Heart right ventricle (tissue), 16 donors: ENCODE measurements at regions not wholly inside any gene's neighbourhood (a gene's known extent, or its start where the extent isn't known, plus 50 kb on each side); places are given as distances from the start of the nearest gene placed in this dataset.

ENCODE experiments used
- ATAC-seq, 8 donors: fragments of 200-7000 bp; cut with Tn5 transposase; one replicate each; pipeline ENCODE4 v1.9.1; 2020; ENCODE audit warnings: mild to moderate bottlenecking in 8 of 8, moderate library complexity in 8 of 8, moderate number of reproducible peaks in 1 of 8
- DNase-seq, 2 donors: peaks; one replicate each; pipeline ENCODE4 v3.0.0-alpha.2; 2020
- H3K27ac ChIP-seq, 10 donors: fragments of 200-600 bp; sonication (generic) in 2 of 10; one replicate each; pipeline versions ENCODE4 v1.5.0 to v1.8.0; 2020 to 2022; ENCODE audit warnings: mild to moderate bottlenecking in 3 of 10
- H3K27me3 ChIP-seq, 7 donors: fragments of 200-600 bp; one replicate each; pipeline ENCODE4 v1.8.0; 2021 to 2022; ENCODE audit warnings: mild to moderate bottlenecking in 2 of 7
- H3K36me3 ChIP-seq, 9 donors: fragments of 200-600 bp; sonication (generic) in 1 of 9; one replicate each; pipeline versions ENCODE4 v1.5.0 to v1.8.0; 2020 to 2022; ENCODE audit warnings: mild to moderate bottlenecking in 2 of 9
- H3K4me1 ChIP-seq, 9 donors: fragments of 200-600 bp; sonication (generic) in 1 of 9; one replicate each; pipeline versions ENCODE4 v1.5.0 to v1.8.0; 2020 to 2022; ENCODE audit warnings: mild to moderate bottlenecking in 4 of 9
- H3K4me3 ChIP-seq, 10 donors: fragments of 200-600 bp; sonication (generic) in 2 of 10; one replicate each; pipeline versions ENCODE4 v1.5.0 to v1.8.0; 2020 to 2022; ENCODE audit warnings: mild to moderate bottlenecking in 7 of 10, moderate library complexity in 2 of 10
- H3K9me3 ChIP-seq, 11 donors: fragments of 200-600 bp in 10 of 11; sonication (generic) in 2 of 11; one replicate each; pipeline versions ENCODE4 v1.5.0 to v1.8.0; 2013 to 2022; ENCODE audit warnings: mild to moderate bottlenecking in 2 of 11, control low read depth in 1 of 11, moderate library complexity in 1 of 11
- WGBS, 2 donors: extraction: QIAGEN DNeasy Blood & Tissue Kit; methylation state at CpG; one replicate each; pipeline ENCODE4 v1.1.7; 2013; ENCODE audit warnings: inconsistent platforms in 1 of 2; 5-methylcytosine and 5-hydroxymethylcytosine counted together
- intact Hi-C, 10 donors: fragments of 100-400 bp; cut with DNase I; formaldehyde crosslinking; loops; one replicate each; pipeline versions ENCODE4 v1.11.1 to v1.14.2; 2022
- TF ChIP-seq, protein P1 (sequence below), 9 donors: fragments of 200-600 bp; sonication (generic) in 2 of 9; IDR thresholded peaks; one replicate each; pipeline versions ENCODE4 v1.5.0 to v1.8.0; 2021 to 2022; ENCODE audit warnings: antibody characterized with exemption in 9 of 9, mild to moderate bottlenecking in 5 of 9, moderate library complexity in 1 of 9
- donor health status: Arrhythmogenic right ventricular cardiomyopathy.
- donor health status: ischemic (EF 13 %, LVEDD 7.1; RV severe dilation, severe dysfunction).
- donor health status: healthy with polysubstance abuse.
- donor health status: DM: no; HTN: yes; CAD: no.
- donor health status: DM: no; HTN: no; CAD: no.
- donor health status: ischemic (EF 25% LVEDD 6.9; RV normal size, moderate dysfunction).
- donor health status: ischemic (EF 25% LVEDD 5.7; RV mildly dilated, moderate dysfunction).
- donor health status: healthy.
- donor health status: DM: yes; HTN: yes; CAD: no.
- donor health status: Ischemic cardiomyopathy.
- donor health status: ischemic (EF 35%, LVEDD 5.7; RV mildly dilated, moderate dysfunction).
- donor health status: nonischemic (EF 11% LVEDD 7.7; RV severe dilation, severe dysfunction).
- donor health status: DM: yes; HTN: yes; CAD: no.
- donor health status: PGD.
- donor health status: ischemic (EF 29% LVEDD 5.4; RV normal size, mild dysfunction).
- donor health status: nonischemic (EF 23%, LVEDD 6.1; RV moderate dilation, normal function).

DNA sequence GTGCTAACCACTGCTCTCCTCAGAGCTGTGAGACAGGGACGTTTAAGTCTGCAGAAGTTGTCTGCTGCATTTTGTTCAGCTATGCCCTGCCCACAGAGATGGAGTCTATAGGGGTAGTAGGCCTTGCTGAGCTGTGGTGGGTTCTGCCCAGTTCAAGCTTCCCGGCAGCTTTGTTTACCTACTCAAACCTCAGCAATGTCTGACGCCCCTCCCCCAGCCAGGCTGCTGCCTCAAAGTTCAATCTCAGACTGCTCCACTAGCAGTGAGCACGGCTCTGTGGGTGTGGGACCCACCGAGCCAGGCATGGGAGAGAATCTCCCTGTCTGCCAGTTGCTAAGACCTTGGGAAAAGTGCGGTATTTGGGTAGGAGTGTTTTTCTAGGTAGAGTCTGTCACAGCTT is 387.8 kb upstream of the SLC39A10 start:
- 83 to 84% methylated on average over 6 of the region's 6 CpGs for whole genome bisulfite sequencing, 2 donors
- Histone ChIP-seq H3K27ac (no peak overlapping the region), H3K9me3 (peaks cover 0 to 7% (median 0%) of the 10 kb centered on the region in 11 donors), H3K4me3 (no peak overlapping the region), H3K4me1 (no peaks in the 10 kb centered on the region), H3K36me3 (no peaks in the 10 kb centered on the region), H3K27me3 (no peaks in the 10 kb centered on the region)
- ATAC-seq (no peak), DNase-seq (no peak)
- TF ChIP-seq, protein P1, sequence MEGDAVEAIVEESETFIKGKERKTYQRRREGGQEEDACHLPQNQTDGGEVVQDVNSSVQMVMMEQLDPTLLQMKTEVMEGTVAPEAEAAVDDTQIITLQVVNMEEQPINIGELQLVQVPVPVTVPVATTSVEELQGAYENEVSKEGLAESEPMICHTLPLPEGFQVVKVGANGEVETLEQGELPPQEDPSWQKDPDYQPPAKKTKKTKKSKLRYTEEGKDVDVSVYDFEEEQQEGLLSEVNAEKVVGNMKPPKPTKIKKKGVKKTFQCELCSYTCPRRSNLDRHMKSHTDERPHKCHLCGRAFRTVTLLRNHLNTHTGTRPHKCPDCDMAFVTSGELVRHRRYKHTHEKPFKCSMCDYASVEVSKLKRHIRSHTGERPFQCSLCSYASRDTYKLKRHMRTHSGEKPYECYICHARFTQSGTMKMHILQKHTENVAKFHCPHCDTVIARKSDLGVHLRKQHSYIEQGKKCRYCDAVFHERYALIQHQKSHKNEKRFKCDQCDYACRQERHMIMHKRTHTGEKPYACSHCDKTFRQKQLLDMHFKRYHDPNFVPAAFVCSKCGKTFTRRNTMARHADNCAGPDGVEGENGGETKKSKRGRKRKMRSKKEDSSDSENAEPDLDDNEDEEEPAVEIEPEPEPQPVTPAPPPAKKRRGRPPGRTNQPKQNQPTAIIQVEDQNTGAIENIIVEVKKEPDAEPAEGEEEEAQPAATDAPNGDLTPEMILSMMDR (IDR thresholded peaks at IDR 0.05): no peak
- intact Hi-C loops: no loop called here

- WGBS, 2 donors: 75 to 77% methylated on average over 4 of the region's 4 CpGs
- no peak overlapping the region for H3K4me3 ChIP-seq
- DNase-seq: no peak
- peaks cover 0 to 18% (median 0%) of the 10 kb centered on the region in 11 donors for H3K9me3 ChIP-seq
- ATAC-seq: no peak
- H3K27me3 ChIP-seq: no peaks in the 10 kb centered on the region
- TF ChIP-seq, protein P1 (IDR thresholded peaks at IDR 0.05): no peak
- H3K27ac ChIP-seq: no peak overlapping the region
- H3K4me1 ChIP-seq: no peaks in the 10 kb centered on the region
- intact Hi-C loops: no loop called here
- H3K36me3 ChIP-seq: no peaks in the 10 kb centered on the region
Measured at GRCh38 chr2:195257979-195258378, 399.0 kb upstream of the SLC39A10 start.

GRCh38 chr2:195252018-195252417 is 405.0 kb upstream of the SLC39A10 start:
- intact Hi-C loops: no loop called here
- TF ChIP-seq, protein P1 (IDR thresholded peaks at IDR 0.05): no peak
- ATAC-seq (no peak), DNase-seq (no peak)
- WGBS, 2 donors: 72 to 74% methylated on average over 3 of the region's 3 CpGs
- Histone ChIP-seq H3K27me3 (no peaks in the 10 kb centered on the region), H3K9me3 (peaks cover 0 to 39% (median 4%) of the 10 kb centered on the region in 11 donors), H3K4me1 (no peaks in the 10 kb centered on the region), H3K36me3 (no peaks in the 10 kb centered on the region), H3K4me3 (no peak overlapping the region), H3K27ac (no peak overlapping the region)

DNA sequence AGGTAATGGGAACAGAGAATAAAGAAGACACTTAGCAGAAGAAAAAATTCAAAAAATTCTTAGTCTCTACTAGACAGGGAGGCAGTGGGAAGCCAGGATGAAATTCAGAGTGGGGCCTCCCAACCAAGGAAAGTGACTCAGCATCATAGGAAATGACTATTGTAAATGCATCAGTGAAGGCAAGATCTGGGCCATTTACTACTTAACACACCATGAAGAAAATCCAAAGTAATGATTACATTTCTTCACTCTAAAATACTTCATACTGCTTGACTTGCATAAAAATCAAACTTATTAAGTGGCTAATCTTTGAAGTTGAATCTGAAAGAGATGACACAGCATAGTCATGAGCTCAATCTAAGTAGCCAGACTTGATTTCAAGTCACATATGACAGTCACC is 405.8 kb upstream of the SLC39A10 start:
- Histone ChIP-seq H3K27ac (no peak overlapping the region), H3K4me3 (no peak overlapping the region), H3K9me3 (peaks cover 0 to 46% (median 4%) of the 10 kb centered on the region in 11 donors), H3K4me1 (no peaks in the 10 kb centered on the region), H3K27me3 (no peaks in the 10 kb centered on the region), H3K36me3 (no peaks in the 10 kb centered on the region)
- intact Hi-C loops: no loop called here
- ATAC-seq (no peak), DNase-seq (no peak)
- TF ChIP-seq, protein P1 (IDR thresholded peaks at IDR 0.05): no peak

GRCh38 chr2:195238826-195239225 is 418.2 kb upstream of the SLC39A10 start:
- WGBS, 2 donors: 74 to 76% methylated on average over 3 of the region's 3 CpGs
- Histone ChIP-seq H3K36me3 (no peaks in the 10 kb centered on the region), H3K9me3 (peaks cover 0 to 11% (median 0%) of the 10 kb centered on the region in 11 donors), H3K27me3 (no peaks in the 10 kb centered on the region), H3K4me3 (no peak overlapping the region), H3K4me1 (no peaks in the 10 kb centered on the region), H3K27ac (no peak overlapping the region)
- TF ChIP-seq, protein P1 (IDR thresholded peaks at IDR 0.05): no peak
- no peak for ATAC-seq
- no peak for DNase-seq
- intact Hi-C loops: no loop called here
